HG03095 (cell line): ENCODE measurements at regions not wholly inside any gene's neighbourhood (a gene's known extent, or its start where the extent isn't known, plus 50 kb on each side); places are given as distances from the start of the nearest gene placed in this dataset.

ENCODE experiments used
- ATAC-seq: cut with Tn5 transposase; IDR thresholded peaks from one replicate; pipeline ENCODE4 v1.9.1; 2021; ENCODE audit warnings: moderate library complexity; ENCODE audit not compliant: unreplicated experiment

DNA sequence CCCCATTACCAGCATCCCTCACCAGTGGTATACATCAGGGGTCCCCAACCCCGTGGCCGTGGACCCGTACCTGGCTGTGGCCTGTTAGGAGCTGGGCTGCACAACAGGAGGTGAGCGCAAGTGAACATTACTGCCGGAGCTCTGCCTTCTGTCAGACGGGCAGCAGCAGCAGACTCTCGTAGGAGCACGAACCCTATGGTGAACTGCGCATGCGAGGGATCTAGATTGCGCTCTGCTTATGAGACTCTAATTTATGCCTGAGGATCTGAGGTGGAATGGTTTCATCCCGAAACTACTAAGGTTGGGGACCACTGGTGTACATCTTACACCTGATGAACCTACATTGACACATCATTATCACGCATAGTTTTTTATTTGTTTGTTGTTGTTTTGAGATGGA is 52.8 kb upstream of the DHX15 start:
- ATAC-seq, result no peak

DNA sequence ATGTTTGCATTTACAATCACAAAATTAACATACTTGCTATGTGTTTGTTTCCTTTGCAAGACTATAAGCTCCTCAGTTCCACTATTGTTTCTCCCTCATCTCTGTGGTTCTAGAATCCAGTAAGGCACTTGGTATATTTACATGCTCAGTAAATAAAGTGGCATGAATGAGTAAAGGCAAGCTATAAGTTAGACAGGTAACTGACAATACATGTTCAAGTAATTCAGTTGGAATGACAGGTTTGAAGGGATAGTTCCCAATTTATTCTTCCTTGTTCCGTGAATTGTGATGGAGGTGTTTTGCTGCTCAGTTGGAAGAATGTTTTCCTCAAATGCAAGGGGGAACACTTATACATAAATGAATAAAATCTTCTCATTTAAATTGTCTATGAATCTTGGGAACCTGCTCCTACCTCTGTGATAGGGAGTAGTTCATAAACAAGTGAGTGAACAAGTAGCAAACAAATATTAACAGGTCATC is 54.1 kb upstream of the DHX15 start:
- no peak for ATAC-seq

- no peak for ATAC-seq
Measured at GRCh38 chr4:24639714-24640113, 55.4 kb upstream of the DHX15 start.

GRCh38 chr4:24640366-24640765 is 56.0 kb upstream of the DHX15 start:
- ATAC-seq, result no peak

GRCh38 chr4:24642981-24643547 is 58.7 kb upstream of the DHX15 start:
- ATAC-seq, result no peak

- ATAC-seq, result no peak
Measured at GRCh38 chr4:24643774-24644520, 59.6 kb upstream of the DHX15 start.

DNA sequence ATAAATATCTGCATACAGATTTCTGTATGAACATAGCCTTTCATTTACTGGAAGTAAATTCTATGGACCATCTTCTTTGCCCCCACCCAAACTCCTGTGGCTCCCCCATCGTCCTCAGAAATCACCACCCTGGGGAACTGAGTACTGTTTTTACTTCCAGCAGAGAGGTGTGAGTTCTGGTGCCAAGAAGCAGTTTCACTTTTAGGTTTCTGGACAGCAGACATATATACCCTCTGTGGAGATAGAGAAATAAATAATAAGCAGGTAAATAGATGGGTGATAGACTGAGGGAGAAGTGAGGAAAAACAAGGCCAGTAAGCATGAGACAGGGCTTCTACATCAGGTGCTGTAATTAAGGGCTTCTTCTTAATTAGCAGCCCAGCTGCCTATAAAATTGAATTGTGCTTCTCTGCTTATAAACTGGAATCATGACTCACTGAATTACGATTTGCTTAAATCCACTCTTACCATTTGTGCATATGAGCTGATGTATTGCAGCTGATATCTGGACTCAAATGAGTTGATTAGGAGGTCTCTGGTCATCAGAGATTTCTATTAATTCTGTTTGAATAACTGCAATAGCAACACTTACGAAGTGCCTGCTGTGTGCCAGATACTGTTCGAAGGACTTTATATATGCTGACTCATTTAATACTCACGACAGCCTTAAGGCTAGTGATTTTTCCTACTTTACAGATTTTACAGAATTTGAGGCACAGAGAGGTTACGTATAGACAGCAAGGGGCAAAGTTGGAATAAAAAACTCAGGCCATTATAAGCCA is 60.8 kb upstream of the DHX15 start:
- no peak for ATAC-seq

- ATAC-seq, result no peak
Measured at GRCh38 chr4:24645765-24646550, 61.6 kb upstream of the DHX15 start.

DNA sequence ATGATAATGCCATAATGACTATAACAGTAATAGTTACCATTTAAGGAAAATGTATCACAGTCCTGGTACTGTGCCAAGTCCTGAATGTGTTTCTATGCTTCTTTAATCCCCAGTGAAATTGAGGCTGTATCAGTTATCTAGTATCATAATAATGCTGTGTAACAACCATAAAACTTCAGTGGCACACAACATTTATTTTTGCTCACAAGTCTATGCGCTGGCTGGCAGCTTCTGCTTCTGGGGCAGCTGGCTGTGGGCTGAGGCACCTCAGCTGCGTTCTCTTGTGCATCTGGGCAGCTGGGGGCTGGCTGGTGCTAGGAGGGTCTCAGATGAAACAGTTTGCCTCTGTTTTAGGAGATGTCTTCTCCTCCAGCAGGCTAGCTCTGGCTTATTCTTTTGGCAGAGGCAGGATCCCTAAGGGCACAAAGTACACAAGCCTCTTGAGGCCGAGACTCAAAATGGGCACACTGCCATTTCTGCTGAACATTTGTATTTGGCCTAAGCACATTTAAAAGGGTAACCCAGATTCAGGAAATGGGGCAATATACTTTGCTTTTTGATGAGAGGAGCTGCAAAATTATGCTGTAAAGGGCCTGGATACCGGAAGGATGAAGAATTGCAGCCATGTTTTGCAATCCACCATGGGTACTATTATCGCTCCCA is 62.6 kb upstream of the DHX15 start:
- no peak for ATAC-seq

GRCh38 chr4:24650849-24651640 is 66.7 kb upstream of the DHX15 start:
- ATAC-seq, result no peak

- ATAC-seq, result no peak
Measured at GRCh38 chr4:24655326-24655725, 71.0 kb upstream of the DHX15 start.

DNA sequence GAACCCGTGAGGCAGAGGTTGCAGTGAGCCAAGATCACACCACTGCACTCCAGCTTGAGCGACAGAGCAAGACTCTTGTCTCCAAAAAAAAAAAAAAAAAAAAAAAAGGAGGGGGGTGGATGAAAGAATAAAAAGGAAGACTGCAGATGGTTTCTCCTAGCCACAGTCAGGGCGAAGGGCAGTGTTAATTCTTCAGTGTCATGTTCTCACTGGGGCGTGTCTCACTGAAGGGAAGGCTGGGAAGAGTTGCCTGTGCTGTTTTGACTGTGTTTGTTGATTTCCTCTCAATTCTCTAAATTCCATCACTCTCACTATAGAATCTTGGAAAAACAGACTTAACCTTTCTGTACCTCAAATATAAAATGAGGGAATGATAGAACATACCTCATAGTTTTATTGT is 71.6 kb upstream of the DHX15 start:
- no peak for ATAC-seq

DNA sequence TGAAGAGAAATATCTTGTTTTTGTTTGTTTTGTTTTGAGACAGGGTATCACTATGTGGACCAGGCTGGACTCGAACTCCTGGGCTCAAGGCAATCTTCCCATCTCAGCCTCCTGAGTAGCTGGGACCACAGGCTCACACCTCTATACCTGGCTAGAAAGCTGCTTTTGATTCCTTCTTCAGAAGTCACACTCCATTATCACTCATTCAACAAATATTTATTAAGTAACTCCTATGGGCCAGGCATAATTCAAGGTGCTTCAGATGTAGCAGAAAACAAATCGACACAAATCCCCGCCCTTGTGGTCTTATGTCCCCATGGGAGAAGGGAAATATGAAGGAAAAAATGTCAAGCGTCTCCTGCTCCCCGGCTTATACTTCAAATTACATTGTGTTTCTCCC is 72.6 kb upstream of the DHX15 start:
- ATAC-seq, result no peak

DNA sequence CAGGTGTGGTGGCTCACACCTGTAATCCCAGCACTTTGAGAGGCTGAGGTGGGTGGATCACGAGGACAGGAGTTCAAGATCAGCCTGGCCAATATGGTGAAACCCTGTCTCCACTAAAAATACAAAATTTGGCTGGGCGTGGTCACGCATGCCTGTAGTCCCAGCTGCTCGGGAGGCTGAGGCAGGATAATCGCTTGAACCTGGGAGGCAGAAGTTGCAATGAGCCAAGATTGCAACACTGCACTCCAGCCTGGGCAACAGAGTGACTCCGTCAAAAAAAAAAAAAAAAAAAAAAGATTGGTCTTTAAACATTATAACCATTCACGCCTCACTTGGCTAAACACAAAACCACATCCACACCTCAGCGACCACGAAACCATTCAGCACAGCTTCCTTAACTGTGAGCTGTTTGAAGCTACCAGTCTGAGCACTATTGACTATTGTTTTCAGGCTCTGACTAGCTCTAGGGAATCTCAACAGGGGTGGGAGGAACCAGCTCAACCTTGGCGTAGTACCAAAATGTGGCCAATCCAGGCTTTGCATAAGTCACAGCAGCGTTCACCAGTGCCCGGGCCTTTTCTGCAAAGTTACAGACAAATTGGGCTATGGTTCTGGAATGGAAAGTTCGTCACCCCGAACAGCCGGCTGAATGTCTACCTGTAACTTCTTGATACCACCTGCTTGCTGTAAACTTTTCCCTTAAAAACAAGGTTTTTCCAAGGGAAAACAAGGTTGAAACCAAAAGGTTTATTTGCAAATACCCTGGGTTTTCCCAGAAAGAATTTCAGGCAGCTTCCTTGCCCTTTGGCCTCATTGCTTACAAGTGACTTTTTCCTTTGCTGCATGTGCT is 73.6 kb upstream of the DHX15 start:
- ATAC-seq, result peak; percentile 96

DNA sequence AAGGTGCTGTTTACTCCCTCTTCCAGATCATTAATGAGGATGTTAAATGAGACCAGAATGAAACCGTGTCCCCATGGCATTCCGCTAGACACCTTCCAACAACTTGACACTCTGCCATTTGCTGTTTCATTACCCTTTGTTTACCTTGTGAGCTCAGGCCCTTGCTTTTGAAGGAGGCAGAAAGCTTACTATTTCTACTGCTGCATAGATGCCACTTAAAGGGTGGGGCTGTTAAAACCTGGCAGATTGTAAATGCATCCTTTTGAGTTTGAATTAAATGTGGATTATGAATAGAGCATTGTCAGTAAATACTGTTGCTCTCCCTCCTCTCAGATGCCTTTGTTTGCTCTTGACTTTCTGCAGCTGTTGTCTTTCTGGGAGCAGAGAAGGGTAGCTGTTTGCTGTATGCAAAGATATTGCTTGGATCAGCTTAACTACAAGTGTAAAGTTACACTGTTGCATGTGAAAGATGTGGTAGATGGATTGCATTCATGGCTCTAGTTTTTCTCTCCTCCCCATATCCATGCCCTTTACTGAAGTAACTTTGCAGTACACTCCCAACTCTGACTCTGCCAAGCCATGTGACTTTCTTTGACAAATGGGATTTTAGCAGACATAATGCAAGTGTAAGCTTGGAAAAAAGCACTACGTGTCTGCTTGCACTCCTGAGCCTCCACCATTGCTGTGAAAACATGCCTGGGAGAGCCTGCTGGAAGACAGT is 75.0 kb upstream of the DHX15 start:
- no peak for ATAC-seq

DNA sequence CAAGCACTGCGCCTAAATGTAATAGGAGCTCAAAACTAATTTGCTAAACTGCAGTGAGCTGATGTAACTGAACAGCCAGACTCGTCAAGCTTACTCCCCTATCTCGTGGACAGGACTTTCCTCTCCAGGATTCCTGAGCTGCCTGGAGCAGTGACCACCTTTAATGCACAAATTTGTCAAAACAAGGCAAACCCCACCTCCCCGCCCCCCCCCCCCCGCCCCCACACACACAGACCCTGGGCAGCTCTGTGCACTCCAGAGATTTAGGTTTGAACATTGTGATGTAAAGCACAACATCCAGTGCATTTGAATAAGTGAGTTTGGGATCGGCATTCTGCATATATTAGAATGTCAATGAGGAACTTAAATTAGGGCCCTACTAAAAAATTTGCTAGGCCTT is 77.7 kb upstream of the DHX15 start:
- no peak for ATAC-seq

DNA sequence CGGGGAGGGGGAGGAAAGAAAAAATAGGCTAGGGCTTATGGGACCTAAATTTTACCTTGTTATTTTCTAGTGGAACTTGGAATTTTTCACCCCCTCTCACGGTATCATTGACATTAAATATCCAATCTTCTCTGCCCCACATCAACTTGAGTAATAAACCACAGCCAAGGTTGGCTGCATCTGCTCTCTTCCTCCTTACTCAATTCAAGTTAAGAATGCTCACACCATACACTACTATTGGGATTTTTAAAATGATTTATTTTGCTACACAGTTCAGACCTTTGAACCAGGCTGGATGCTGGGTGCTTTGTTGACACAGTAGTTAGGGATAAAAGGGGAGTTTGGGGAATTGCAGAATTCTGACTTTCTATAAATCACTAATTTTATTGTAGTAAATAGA is 78.2 kb upstream of the DHX15 start:
- ATAC-seq, result no peak

DNA sequence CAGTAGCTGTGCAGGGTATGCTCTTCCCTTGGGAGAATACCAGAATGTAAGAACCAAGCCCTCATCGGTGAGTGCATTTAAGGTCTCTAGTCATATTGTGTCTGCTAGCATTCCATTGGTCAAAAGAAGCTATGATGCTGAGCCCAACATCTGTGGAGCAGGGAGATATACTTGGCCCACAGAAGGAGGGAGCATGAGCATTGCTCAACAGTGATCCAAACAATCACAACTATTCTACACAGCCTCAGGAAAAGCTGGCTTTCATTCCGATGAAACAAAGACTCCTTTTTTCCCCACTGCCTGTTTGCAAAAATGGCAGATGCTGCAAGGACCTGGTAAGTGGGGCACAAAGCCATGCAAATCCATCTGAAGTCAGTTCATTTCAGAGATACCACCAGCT is 80.6 kb upstream of the DHX15 start:
- ATAC-seq, result no peak
